Tibial nerve (tissue), 4 donors: ENCODE measurements at regions not wholly inside any gene's neighbourhood (a gene's known extent, or its start where the extent isn't known, plus 50 kb on each side); places are given as distances from the start of the nearest gene placed in this dataset.

ENCODE experiments used
- EP300 ChIP-seq, 2 donors: sonication (generic); formaldehyde crosslinking; IDR thresholded peaks; one replicate each; pipeline ENCODE4 v1.6.1; 2017; ENCODE audit warnings: antibody characterized with exemption in 2 of 2, mild to moderate bottlenecking in 1 of 2
- POLR2A ChIP-seq, 2 donors: fragments of 450-650 bp; IDR thresholded peaks; one replicate each; pipeline ENCODE4 v1.6.1; 2017; ENCODE audit warnings: antibody characterized with exemption in 2 of 2, mild to moderate bottlenecking in 2 of 2, moderate library complexity in 2 of 2
- TF ChIP-seq, protein P1 (sequence below), 5 experiments: fragments of 200-600 bp in 3 of 5; fragments of 450-650 bp in 2 of 5; sonication (generic) in 3 of 5; IDR thresholded peaks; one replicate each; pipeline ENCODE4 v1.5.1; 2016 to 2019; ENCODE audit warnings: antibody characterized with exemption in 5 of 5, mild to moderate bottlenecking in 3 of 5, moderate library complexity in 2 of 5

DNA sequence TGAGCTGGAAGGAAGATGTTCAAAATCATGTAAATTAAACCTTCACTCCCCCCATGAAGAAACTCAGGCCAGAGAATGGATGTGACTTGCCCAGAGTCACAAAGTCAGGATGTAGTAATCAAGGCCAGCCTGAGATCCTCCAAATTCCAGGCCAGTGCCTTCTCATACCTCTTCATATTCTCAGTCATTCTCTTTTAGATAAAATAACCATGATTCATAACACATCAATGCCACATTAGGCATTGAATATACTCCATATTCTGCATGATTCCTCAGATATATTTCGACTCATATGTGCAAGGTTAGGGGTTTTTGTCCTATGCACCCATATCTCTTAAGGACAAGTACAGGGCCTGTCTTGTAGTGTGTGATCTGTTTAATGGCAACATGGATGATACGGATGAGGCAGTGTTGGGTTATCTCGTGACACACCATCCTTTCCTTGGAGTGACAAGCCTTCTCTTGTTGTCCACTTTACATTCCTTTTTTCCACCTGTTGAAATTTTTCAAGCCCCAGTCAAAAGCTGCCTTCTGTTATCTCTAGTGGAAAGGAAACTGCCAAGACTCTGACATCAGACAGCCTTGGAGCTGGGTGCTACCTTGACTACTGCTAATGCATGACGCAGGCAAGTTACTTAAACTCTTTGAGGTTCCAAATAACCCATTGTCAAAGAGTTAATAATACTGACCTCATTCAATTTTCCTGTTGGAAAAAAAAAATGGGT, 227.5 kb upstream of the NR4A3 start:
- TF ChIP-seq, protein P1, sequence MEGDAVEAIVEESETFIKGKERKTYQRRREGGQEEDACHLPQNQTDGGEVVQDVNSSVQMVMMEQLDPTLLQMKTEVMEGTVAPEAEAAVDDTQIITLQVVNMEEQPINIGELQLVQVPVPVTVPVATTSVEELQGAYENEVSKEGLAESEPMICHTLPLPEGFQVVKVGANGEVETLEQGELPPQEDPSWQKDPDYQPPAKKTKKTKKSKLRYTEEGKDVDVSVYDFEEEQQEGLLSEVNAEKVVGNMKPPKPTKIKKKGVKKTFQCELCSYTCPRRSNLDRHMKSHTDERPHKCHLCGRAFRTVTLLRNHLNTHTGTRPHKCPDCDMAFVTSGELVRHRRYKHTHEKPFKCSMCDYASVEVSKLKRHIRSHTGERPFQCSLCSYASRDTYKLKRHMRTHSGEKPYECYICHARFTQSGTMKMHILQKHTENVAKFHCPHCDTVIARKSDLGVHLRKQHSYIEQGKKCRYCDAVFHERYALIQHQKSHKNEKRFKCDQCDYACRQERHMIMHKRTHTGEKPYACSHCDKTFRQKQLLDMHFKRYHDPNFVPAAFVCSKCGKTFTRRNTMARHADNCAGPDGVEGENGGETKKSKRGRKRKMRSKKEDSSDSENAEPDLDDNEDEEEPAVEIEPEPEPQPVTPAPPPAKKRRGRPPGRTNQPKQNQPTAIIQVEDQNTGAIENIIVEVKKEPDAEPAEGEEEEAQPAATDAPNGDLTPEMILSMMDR (IDR thresholded peaks at IDR 0.05) = no peak
- TF ChIP-seq POLR2A (IDR thresholded peaks at IDR 0.05) (no peak), EP300 (IDR thresholded peaks at IDR 0.05) (no peak)
